ENCODE measurements at regions not wholly inside any gene's neighbourhood (a gene's known extent, or its start where the extent isn't known, plus 50 kb on each side); places are given as distances from the start of the nearest gene placed in this dataset.

- no peak overlapping the region for H3K27ac ChIP-seq
- H3K4me3 ChIP-seq, result no peak overlapping the region
Measured at GRCh38 chr10:36882781-36883180, 242.6 kb upstream of the ANKRD30A start.

GRCh38 chr10:36880898-36881297, 244.5 kb upstream of the ANKRD30A start:
- Histone ChIP-seq H3K4me3 (no peak overlapping the region), H3K27ac (no peak overlapping the region)

- no peak overlapping the region for H3K4me3 ChIP-seq
- H3K27ac ChIP-seq, result no peak overlapping the region
Measured at GRCh38 chr10:36872702-36873393, 252.6 kb upstream of the ANKRD30A start.

GRCh38 chr10:36840788-36841187, 284.6 kb upstream of the ANKRD30A start:
- H3K4me3 ChIP-seq, result no peak overlapping the region

GRCh38 chr10:36837416-36837815, 288.0 kb upstream of the ANKRD30A start:
- H3K4me3 ChIP-seq, result no peak overlapping the region
- H3K27ac ChIP-seq, result no peak overlapping the region

More at GRCh38 chr10:36840788-36841187, 284.6 kb upstream of the ANKRD30A start:
- H3K27ac ChIP-seq, result no peak overlapping the region

- H3K27ac ChIP-seq, result no peak overlapping the region
- H3K4me3 ChIP-seq, result no peak overlapping the region
Measured at GRCh38 chr10:36819781-36820180, 305.6 kb upstream of the ANKRD30A start.

GRCh38 chr10:36817898-36818297, 307.5 kb upstream of the ANKRD30A start:
- Histone ChIP-seq H3K4me3 (no peak overlapping the region), H3K27ac (no peak overlapping the region)

- no peak overlapping the region for H3K4me3 ChIP-seq
- no peak overlapping the region for H3K27ac ChIP-seq
Measured at GRCh38 chr10:36808625-36809362, 316.6 kb upstream of the ANKRD30A start.

- Histone ChIP-seq H3K27ac (no peak overlapping the region), H3K4me3 (no peak overlapping the region)
Measured at GRCh38 chr10:36803229-36803628, 322.2 kb upstream of the ANKRD30A start.

GRCh38 chr10:36802490-36803153, 322.8 kb upstream of the ANKRD30A start:
- H3K27ac ChIP-seq, result no peak overlapping the region
- H3K4me3 ChIP-seq, result no peak overlapping the region

GRCh38 chr10:36801660-36802059, 323.7 kb upstream of the ANKRD30A start:
- Histone ChIP-seq H3K27ac (no peak overlapping the region), H3K4me3 (no peak overlapping the region)

GRCh38 chr10:36794981-36795380, 330.4 kb upstream of the ANKRD30A start:
- H3K4me3 ChIP-seq, result no peak overlapping the region
- H3K27ac ChIP-seq, result no peak overlapping the region

- Histone ChIP-seq H3K4me3 (no peak overlapping the region), H3K27ac (no peak overlapping the region)
Measured at GRCh38 chr10:36789974-36790373, 335.4 kb upstream of the ANKRD30A start.

GRCh38 chr10:36788152-36788551, 337.2 kb upstream of the ANKRD30A start:
- Histone ChIP-seq H3K4me3 (no peak overlapping the region), H3K27ac (no peak overlapping the region)

- no peak overlapping the region for H3K27ac ChIP-seq
- no peak overlapping the region for H3K4me3 ChIP-seq
Measured at GRCh38 chr10:36783400-36783799, 342.0 kb upstream of the ANKRD30A start.

- Histone ChIP-seq H3K27ac (no peak overlapping the region), H3K4me3 (no peak overlapping the region)
Measured at GRCh38 chr10:36781570-36781969, 343.8 kb upstream of the ANKRD30A start.

- Histone ChIP-seq H3K27ac (no peak overlapping the region), H3K4me3 (no peak overlapping the region)
Measured at GRCh38 chr10:36780158-36780557, 345.2 kb upstream of the ANKRD30A start.

GRCh38 chr10:36779238-36779846, 346.1 kb upstream of the ANKRD30A start:
- Histone ChIP-seq H3K4me3 (no peak overlapping the region), H3K27ac (no peak overlapping the region)

GRCh38 chr10:36778651-36779050, 346.7 kb upstream of the ANKRD30A start:
- Histone ChIP-seq H3K4me3 (no peak overlapping the region), H3K27ac (no peak overlapping the region)

- no peak overlapping the region for H3K27ac ChIP-seq
Measured at GRCh38 chr10:36773652-36774051, 351.7 kb upstream of the ANKRD30A start.

GRCh38 chr10:36771725-36772124, 353.7 kb upstream of the ANKRD30A start:
- Histone ChIP-seq H3K4me3 (no peak overlapping the region), H3K27ac (no peak overlapping the region)

More at GRCh38 chr10:36773652-36774051, 351.7 kb upstream of the ANKRD30A start:
- H3K4me3 ChIP-seq, result no peak overlapping the region

Measured in skin epidermis (tissue), 12 donors.